Mesenchymal stem cell (in vitro differentiated cells and primary cell): ENCODE measurements at regions not wholly inside any gene's neighbourhood (a gene's known extent, or its start where the extent isn't known, plus 50 kb on each side); places are given as distances from the start of the nearest gene placed in this dataset.

Source experiments
- DNase-seq: peaks from one replicate; pipeline ENCODE4 v3.0.0-alpha.2; 2013
- H2AFZ ChIP-seq: one replicate; pipeline ENCODE4 v1.6.1; 2013; ENCODE audit warnings: low read depth, mild to moderate bottlenecking, control low read depth, inconsistent platforms, low read length, moderate library complexity
- H2AK5ac ChIP-seq: 2 replicates; pipeline ENCODE4 v1.6.1; 2013; ENCODE audit warnings: low read length, moderate library complexity, mild to moderate bottlenecking, inconsistent platforms; ENCODE audit not compliant: severe bottlenecking
- H2BK120ac ChIP-seq: one replicate; pipeline ENCODE4 v1.6.1; 2013; ENCODE audit warnings: low read depth, mild to moderate bottlenecking, inconsistent platforms, low read length, moderate library complexity
- H2BK12ac ChIP-seq, 2 experiments: one replicate each; pipeline ENCODE4 v1.6.1; 2013; ENCODE audit warnings: inconsistent platforms in 2 of 2, low read length in 2 of 2, mild to moderate bottlenecking in 2 of 2, moderate library complexity in 2 of 2, control low read depth in 1 of 2
- H2BK15ac ChIP-seq: one replicate; pipeline ENCODE4 v1.6.1; 2013; ENCODE audit warnings: mild to moderate bottlenecking, low read depth, inconsistent platforms; ENCODE audit not compliant: poor library complexity, severe bottlenecking
- H2BK5ac ChIP-seq: 2 replicates; pipeline ENCODE4 v1.6.1; 2013; ENCODE audit warnings: low read depth, mild to moderate bottlenecking, low read length, control low read depth, inconsistent platforms; ENCODE audit not compliant: poor library complexity, severe bottlenecking
- H3K14ac ChIP-seq, 2 experiments: one replicate each; pipeline ENCODE4 v1.6.1; 2013; ENCODE audit warnings: inconsistent platforms in 2 of 2, low read length in 2 of 2, control low read depth in 1 of 2, mild to moderate bottlenecking in 1 of 2, moderate library complexity in 1 of 2
- H3K18ac ChIP-seq, 2 experiments: one replicate each; pipeline ENCODE4 v1.6.1; 2013; ENCODE audit warnings: inconsistent platforms in 2 of 2, low read length in 2 of 2, control low read depth in 1 of 2, low read depth in 1 of 2, mild to moderate bottlenecking in 1 of 2
- H3K23ac ChIP-seq, 2 experiments: one replicate each; pipeline ENCODE4 v1.6.1; 2013; ENCODE audit warnings: inconsistent platforms in 2 of 2, low read length in 2 of 2, mild to moderate bottlenecking in 2 of 2, moderate library complexity in 2 of 2, control low read depth in 1 of 2
- H3K27ac ChIP-seq: 2 replicates; pipeline ENCODE4 v1.5.1; 2013; ENCODE audit warnings: mild to moderate bottlenecking, moderate library complexity, low read length, control low read depth, inconsistent platforms; ENCODE audit not compliant: poor library complexity, severe bottlenecking
- H3K27me3 ChIP-seq, 2 experiments: 2 replicates each; pipeline versions ENCODE4 v1.6.1 to v1.7.0; 2013; ENCODE audit warnings: low read length in 2 of 2, mild to moderate bottlenecking in 2 of 2, moderate library complexity in 2 of 2, control low read depth in 1 of 2, inconsistent platforms in 1 of 2; ENCODE audit not compliant: control insufficient read depth in 1 of 2, insufficient read depth in 1 of 2
- H3K36me3 ChIP-seq, 2 experiments: 2 replicates each; pipeline versions ENCODE4 v1.6.1 to v1.7.0; 2013; ENCODE audit warnings: low read length in 2 of 2, control low read depth in 1 of 2, inconsistent platforms in 1 of 2, low read depth in 1 of 2, mild to moderate bottlenecking in 1 of 2; ENCODE audit not compliant: insufficient read depth in 2 of 2, control insufficient read depth in 1 of 2
- H3K4ac ChIP-seq, 2 experiments: one replicate each; pipeline ENCODE4 v1.6.1; 2013; ENCODE audit warnings: inconsistent platforms in 2 of 2, low read length in 2 of 2, mild to moderate bottlenecking in 2 of 2, moderate library complexity in 2 of 2, control low read depth in 1 of 2, low read depth in 1 of 2
- H3K4me1 ChIP-seq: 2 replicates; pipeline ENCODE4 v1.6.1; 2013; ENCODE audit warnings: low read depth, low read length, control low read depth; ENCODE audit not compliant: control insufficient read depth, insufficient read depth
- H3K4me2 ChIP-seq: 2 replicates; pipeline ENCODE4 v1.6.1; 2013; ENCODE audit warnings: low read length, mild to moderate bottlenecking, inconsistent platforms; ENCODE audit not compliant: poor library complexity, severe bottlenecking
- H3K4me3 ChIP-seq, 2 experiments: 2 replicates each; pipeline versions ENCODE4 v1.5.1 to v1.7.0; 2013; ENCODE audit warnings: low read length in 2 of 2, mild to moderate bottlenecking in 2 of 2, control low read depth in 1 of 2, low read depth in 1 of 2; ENCODE audit not compliant: insufficient read depth in 1 of 2
- H3K79me1 ChIP-seq: replicated peaks from 2 replicates; pipeline ENCODE4 v1.6.1; 2013; ENCODE audit warnings: mild to moderate bottlenecking, control low read depth, low read length, inconsistent platforms; ENCODE audit not compliant: poor library complexity, severe bottlenecking
- H3K9ac ChIP-seq: 2 replicates; pipeline ENCODE4 v1.7.0; 2013; ENCODE audit warnings: mild to moderate bottlenecking, low read length, moderate library complexity
- H3K9me3 ChIP-seq: 2 replicates; pipeline ENCODE4 v1.7.0; 2013; ENCODE audit warnings: mild to moderate bottlenecking, low read length; ENCODE audit not compliant: control insufficient read depth
- H4K8ac ChIP-seq: one replicate; pipeline ENCODE4 v1.6.1; 2013; ENCODE audit warnings: inconsistent platforms, mild to moderate bottlenecking, low read length, moderate library complexity
- H4K91ac ChIP-seq: one replicate; pipeline ENCODE4 v1.6.1; 2013; ENCODE audit warnings: mild to moderate bottlenecking, low read length, inconsistent platforms
- WGBS: methylation state at CpG from one replicate; pipeline ENCODE4 v1.1.7; 2013; ENCODE audit warnings: mixed read lengths; 5-methylcytosine and 5-hydroxymethylcytosine counted together

DNA sequence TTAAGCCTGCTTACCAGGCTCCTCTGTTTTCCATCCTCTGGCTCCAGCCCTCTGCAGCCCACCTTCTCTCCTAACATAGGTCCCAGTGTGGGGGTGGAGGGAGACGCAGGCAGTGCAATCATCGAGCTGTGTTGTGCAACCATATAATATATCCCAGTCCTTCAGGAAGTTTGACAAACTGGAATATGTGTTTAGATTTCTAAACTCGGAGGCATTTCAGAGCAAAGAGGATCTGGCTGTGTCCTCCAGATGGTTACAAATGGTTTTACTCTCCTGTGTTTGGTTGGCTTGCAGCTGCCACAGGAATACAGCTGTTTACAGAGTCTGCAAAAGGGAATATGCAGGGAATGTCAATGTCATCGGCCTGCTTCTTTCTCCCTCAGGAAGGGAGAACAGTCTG, 195.3 kb upstream of the LNX1 start:
- peak; percentile 92 for DNase-seq
- H3K18ac ChIP-seq, result peak overlapping the region in 1 of 2 experiments; percentile 93
- no peak overlapping the region for H2AK5ac ChIP-seq
- H2BK5ac ChIP-seq, result no peak overlapping the region
- no peak overlapping the region for H3K4me3 ChIP-seq
- no peaks in the 10 kb centered on the region for H3K79me1 ChIP-seq
- no peak overlapping the region for H2BK15ac ChIP-seq
- no peak overlapping the region for H2AFZ ChIP-seq
- H3K27ac ChIP-seq, result no peak overlapping the region
- H4K8ac ChIP-seq, result peak overlapping the region; percentile 86
- H4K91ac ChIP-seq, result no peak overlapping the region
- H3K4ac ChIP-seq, result peak overlapping the region; percentile 35 to 71
- peaks cover 5% of the 10 kb centered on the region for H3K4me1 ChIP-seq
- no peak overlapping the region for H3K23ac ChIP-seq
- H3K9me3 ChIP-seq, result no peaks in the 10 kb centered on the region
- WGBS, result 3% methylated on average over 2 of the region's 4 CpGs
- H3K4me2 ChIP-seq, result no peak overlapping the region
- H3K9ac ChIP-seq, result peak overlapping the region; percentile 12
- no peak overlapping the region for H2BK120ac ChIP-seq
- H3K36me3 ChIP-seq, result no peaks in the 10 kb centered on the region
- no peaks in the 10 kb centered on the region for H3K27me3 ChIP-seq
- no peak overlapping the region for H3K14ac ChIP-seq
- peak overlapping the region in 1 of 2 experiments; percentile 28 for H2BK12ac ChIP-seq

DNA sequence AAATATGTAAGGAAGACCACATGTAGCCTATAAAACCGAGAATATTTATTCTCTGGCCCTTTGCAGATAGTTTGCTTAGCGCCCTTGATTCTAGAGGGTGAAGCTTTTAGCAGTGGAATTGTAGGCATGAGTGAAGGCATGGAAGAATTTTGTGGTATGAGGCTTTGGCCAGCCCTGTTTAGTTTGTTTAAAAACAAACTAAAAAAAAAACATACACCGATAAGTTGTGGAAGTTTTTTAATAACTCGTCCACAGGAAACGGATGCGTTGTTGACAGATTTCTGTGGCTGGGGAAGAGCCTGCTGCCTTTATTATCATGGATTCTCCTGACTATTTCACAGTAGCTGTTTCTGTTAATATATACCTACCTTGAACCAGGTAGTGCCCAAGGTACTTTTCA, 194.7 kb upstream of the LNX1 start:
- Histone ChIP-seq H2AFZ (no peak overlapping the region), H3K27me3 (no peaks in the 10 kb centered on the region), H3K14ac (no peak overlapping the region), H3K79me1 (no peaks in the 10 kb centered on the region), H3K4me3 (no peak overlapping the region), H4K91ac (no peak overlapping the region), H3K4ac (peak overlapping the region; percentile 35 to 71), H3K23ac (no peak overlapping the region), H2BK120ac (peak overlapping the region; percentile 97), H3K4me2 (no peak overlapping the region), H2BK12ac (peak overlapping the region in 1 of 2 experiments; percentile 28), H3K9ac (no peak overlapping the region), H2BK5ac (no peak overlapping the region), H3K27ac (no peak overlapping the region), H3K4me1 (peaks cover 5% of the 10 kb centered on the region), H3K36me3 (no peaks in the 10 kb centered on the region), H3K9me3 (no peaks in the 10 kb centered on the region), H2BK15ac (no peak overlapping the region), H4K8ac (no peak overlapping the region), H3K18ac (peak overlapping the region in 1 of 2 experiments; percentile 93), H2AK5ac (no peak overlapping the region)
- DNase-seq, result peak; percentile 55
- 27% methylated on average over 5 of the region's 6 CpGs for WGBS

DNA sequence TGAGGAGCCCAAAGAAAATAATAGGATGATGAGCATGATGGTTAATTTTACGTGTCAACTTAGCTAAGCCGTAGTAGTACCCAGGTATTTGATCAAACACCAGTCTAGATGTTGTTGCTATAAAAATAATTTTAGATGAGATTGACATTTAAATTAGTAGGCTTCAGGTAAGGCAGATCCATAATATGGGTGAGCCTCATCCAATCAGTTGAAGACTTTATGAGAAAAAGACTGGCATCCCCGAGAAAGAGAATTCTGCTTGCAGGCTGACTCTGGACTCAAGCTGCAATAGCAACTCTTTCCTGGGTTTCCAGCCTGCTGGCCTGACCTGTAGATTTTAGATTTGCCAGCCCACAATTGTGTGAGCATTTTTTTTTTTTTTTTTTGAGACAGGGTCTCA, 192.8 kb upstream of the LNX1 start:
- Histone ChIP-seq H3K18ac (peak overlapping the region; percentile 47 to 57), H3K4ac (peak overlapping the region in 1 of 2 experiments; percentile 75), H3K4me1 (peaks cover 5% of the 10 kb centered on the region), H3K9ac (no peak overlapping the region), H2AFZ (no peak overlapping the region), H4K91ac (no peak overlapping the region), H2AK5ac (no peak overlapping the region), H3K79me1 (no peaks in the 10 kb centered on the region), H3K27ac (no peak overlapping the region), H2BK5ac (no peak overlapping the region), H2BK120ac (peak overlapping the region; percentile 22), H3K27me3 (no peaks in the 10 kb centered on the region), H4K8ac (no peak overlapping the region), H3K14ac (no peak overlapping the region), H3K23ac (no peak overlapping the region), H3K9me3 (no peaks in the 10 kb centered on the region), H3K36me3 (no peaks in the 10 kb centered on the region), H3K4me2 (no peak overlapping the region), H2BK15ac (no peak overlapping the region), H3K4me3 (no peak overlapping the region), H2BK12ac (peak overlapping the region in 1 of 2 experiments; percentile 15)
- DNase-seq, result no peak
- 100% methylated on average over 3 of the region's 3 CpGs for WGBS

DNA sequence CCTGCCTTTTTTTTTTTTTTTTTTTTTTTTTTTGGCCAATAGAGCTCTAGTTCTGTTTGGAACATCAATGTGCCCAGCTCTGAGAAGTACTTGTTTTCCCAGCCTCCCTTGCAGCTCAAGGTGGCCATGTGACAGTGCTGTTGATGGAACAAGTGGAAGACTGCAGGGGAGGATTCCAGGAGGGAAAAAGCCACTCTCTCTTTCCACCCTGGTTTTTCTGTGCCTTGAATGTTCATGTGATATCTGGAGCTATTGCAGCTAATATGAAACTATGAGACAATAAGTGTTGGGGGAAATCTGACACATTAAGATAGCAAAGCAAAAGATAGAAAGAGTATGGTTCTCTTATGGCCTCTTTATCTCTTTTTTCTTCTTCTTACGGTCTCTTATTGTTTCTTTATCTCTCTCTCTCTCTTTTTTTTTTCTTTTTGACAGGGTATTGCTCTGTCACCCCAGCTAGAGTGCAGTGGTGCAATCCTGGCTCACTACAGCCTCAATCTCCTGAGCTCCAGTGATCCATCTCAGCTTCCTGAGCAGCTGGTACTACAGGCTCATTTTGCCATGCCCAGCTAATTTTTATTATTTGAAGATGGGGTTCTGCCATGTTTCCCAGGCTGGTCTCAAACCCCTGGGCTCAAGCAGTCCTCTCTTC, 192.0 kb upstream of the LNX1 start:
- Histone ChIP-seq H3K14ac (no peak overlapping the region), H3K36me3 (no peaks in the 10 kb centered on the region)
- 60% methylated on average over 1 of the region's 1 CpG for WGBS

More for the DNA sequence above, 192.0 kb upstream of the LNX1 start:
- H2BK12ac ChIP-seq, result no peak overlapping the region
- H3K18ac ChIP-seq, result peak overlapping the region in 1 of 2 experiments; percentile 4
- no peaks in the 10 kb centered on the region for H3K9me3 ChIP-seq
- H2AFZ ChIP-seq, result no peak overlapping the region
- H3K4me1 ChIP-seq, result peaks cover 5% of the 10 kb centered on the region
- no peaks in the 10 kb centered on the region for H3K79me1 ChIP-seq
- H2AK5ac ChIP-seq, result no peak overlapping the region
- no peak overlapping the region for H4K91ac ChIP-seq
- H2BK5ac ChIP-seq, result no peak overlapping the region
- H3K4me2 ChIP-seq, result no peak overlapping the region
- DNase-seq, result no peak
- no peak overlapping the region for H3K4me3 ChIP-seq
- no peak overlapping the region for H2BK15ac ChIP-seq
- no peak overlapping the region for H3K23ac ChIP-seq
- H3K27ac ChIP-seq, result no peak overlapping the region
- peak overlapping the region in 1 of 2 experiments; percentile 84 for H3K4ac ChIP-seq
- no peaks in the 10 kb centered on the region for H3K27me3 ChIP-seq
- H4K8ac ChIP-seq, result no peak overlapping the region
- no peak overlapping the region for H3K9ac ChIP-seq
- no peak overlapping the region for H2BK120ac ChIP-seq
